ENCODE measurements at regions not wholly inside any gene's neighbourhood (a gene's known extent, or its start where the extent isn't known, plus 50 kb on each side); places are given as distances from the start of the nearest gene placed in this dataset.

GRCh38 chr3:161689584-161690298 lies 193.1 kb downstream of the OTOL1 start:
- Histone ChIP-seq H3K9ac (no peak overlapping the region), H3F3A (replicated peaks; ENCODE audit: insufficient read depth) (no peaks in the 10 kb centered on the region), H3K79me2 (ENCODE audit: insufficient read depth) (no peaks in the 10 kb centered on the region), H3K36me3 (replicated peaks in 1 of 2; ENCODE audit: control insufficient read depth in 1 of 2, insufficient read depth in 2 of 2, low read length in 1 of 2) (no peaks in the 10 kb centered on the region), H3K4me2 (no peak overlapping the region), H3K27me3 (ENCODE audit: insufficient read depth) (no peaks in the 10 kb centered on the region), H3K4me1 (ENCODE audit: control insufficient read depth in 1 of 2, insufficient read depth in 2 of 2, low read depth in 1 of 2, low read length in 1 of 2) (no peaks in the 10 kb centered on the region), H3K9me3 (no peaks in the 10 kb centered on the region), H2AFZ (ENCODE audit: low read depth) (no peak overlapping the region), H4K20me1 (ENCODE audit: insufficient read depth) (no peaks in the 10 kb centered on the region), H3K4me3 (ENCODE audit: low read depth in 2 of 2, low read length in 1 of 2) (no peak overlapping the region), H3K9me2 (no peaks in the 10 kb centered on the region), H3K27ac (ENCODE audit: low read depth in 2 of 2, low read length in 1 of 2) (no peak overlapping the region)
- no peak for TF ChIP-seq SIN3A (IDR thresholded peaks at IDR 0.05; ENCODE audit: borderline replicate concordance, low read depth, low read length)
- no peak for TF ChIP-seq TAF1 (IDR thresholded peaks at IDR 0.05; ENCODE audit: borderline replicate concordance, low read depth, low read length)
- no peak for TF ChIP-seq MXI1 (IDR thresholded peaks at IDR 0.05; ENCODE audit: low read depth, low read length)
- no peak for TF ChIP-seq RAD21 (IDR thresholded peaks at IDR 0.05; ENCODE audit: low read length)
- no peak for TF ChIP-seq CHD2 (IDR thresholded peaks at IDR 0.05; ENCODE audit: low read length, partially characterized antibody)
- TF ChIP-seq RCOR1 (IDR thresholded peaks at IDR 0.05; ENCODE audit: low read length): no peak
- TF ChIP-seq IRF3 (IDR thresholded peaks at IDR 0.05; ENCODE audit: low read depth, low read length): no peak
- TF ChIP-seq TEAD4 (IDR thresholded peaks at IDR 0.05; ENCODE audit: borderline replicate concordance, insufficient read depth): no peak
- no peak for TF ChIP-seq USF1 (IDR thresholded peaks at IDR 0.05; ENCODE audit: borderline replicate concordance, low read depth)
- TF ChIP-seq MAX (IDR thresholded peaks at IDR 0.05; ENCODE audit: low read depth): no peak
- TF ChIP-seq TCF12 (IDR thresholded peaks at IDR 0.05): no peak
- 56% methylated on average over 5 of the region's 5 CpGs for WGBS (ENCODE audit: low lambda C conversion rate)
- DNase-seq: no peak
- CTCF ChIA-PET: no interaction called here
- POLR2A ChIA-PET: no interaction called here

- Histone ChIP-seq H3K9me2 (no peaks in the 10 kb centered on the region), H3K36me3 (replicated peaks in 1 of 2; ENCODE audit: control insufficient read depth in 1 of 2, insufficient read depth in 2 of 2, low read length in 1 of 2) (no peaks in the 10 kb centered on the region), H3F3A (replicated peaks; ENCODE audit: insufficient read depth) (no peaks in the 10 kb centered on the region), H3K27ac (ENCODE audit: low read depth in 2 of 2, low read length in 1 of 2) (no peak overlapping the region), H3K4me2 (no peak overlapping the region), H3K9me3 (no peaks in the 10 kb centered on the region), H3K27me3 (ENCODE audit: insufficient read depth) (no peaks in the 10 kb centered on the region), H3K4me1 (ENCODE audit: control insufficient read depth in 1 of 2, insufficient read depth in 2 of 2, low read depth in 1 of 2, low read length in 1 of 2) (no peaks in the 10 kb centered on the region), H2AFZ (ENCODE audit: low read depth) (no peak overlapping the region), H3K79me2 (ENCODE audit: insufficient read depth) (no peaks in the 10 kb centered on the region), H3K4me3 (ENCODE audit: low read depth in 2 of 2, low read length in 1 of 2) (no peak overlapping the region), H3K9ac (no peak overlapping the region), H4K20me1 (ENCODE audit: insufficient read depth) (no peaks in the 10 kb centered on the region)
- no peak for DNase-seq
- ChIA-PET POLR2A (no interaction called here), CTCF (no interaction called here)
- no peak for TF ChIP-seq TCF12 (IDR thresholded peaks at IDR 0.05)
- no peak for TF ChIP-seq TAF1 (IDR thresholded peaks at IDR 0.05; ENCODE audit: borderline replicate concordance, low read depth, low read length)
- no peak for TF ChIP-seq ZBTB33 (IDR thresholded peaks at IDR 0.05; ENCODE audit: borderline replicate concordance, low read depth)
- no peak for TF ChIP-seq ELF1 (IDR thresholded peaks at IDR 0.05)
- TF ChIP-seq RAD21 (IDR thresholded peaks at IDR 0.05; ENCODE audit: low read length): no peak
- 35% methylated on average over 3 of the region's 3 CpGs for WGBS (ENCODE audit: low lambda C conversion rate)
Measured at GRCh38 chr3:161690299-161690620, 193.7 kb downstream of the OTOL1 start.
